ENCODE measurements at regions not wholly inside any gene's neighbourhood (a gene's known extent, or its start where the extent isn't known, plus 50 kb on each side); places are given as distances from the start of the nearest gene placed in this dataset.

GRCh38 chr6:137763436-137763835 is 103.6 kb upstream of the TNFAIP3 start:
- Mint-ChIP-seq H3K9me3 (peaks cover 8% of the 10 kb centered on the region), H3K27ac (no peak overlapping the region), H3K27me3 (no peaks in the 10 kb centered on the region), H3K4me3 (no peak overlapping the region), H3K36me3 (no peaks in the 10 kb centered on the region), H3K4me1 (ENCODE audit: unreplicated experiment) (peaks cover 5% of the 10 kb centered on the region)
- TF ChIP-seq CTCF (conservative IDR thresholded peaks at IDR 0.05): no peak
- no peak for DNase-seq (ENCODE audit: extremely low spot score, unreplicated experiment)

GRCh38 chr6:137763886-137764285 is 103.2 kb upstream of the TNFAIP3 start:
- Mint-ChIP-seq H3K9me3 (peaks cover 8% of the 10 kb centered on the region), H3K36me3 (no peaks in the 10 kb centered on the region), H3K4me1 (ENCODE audit: unreplicated experiment) (peaks cover 6% of the 10 kb centered on the region), H3K27ac (no peak overlapping the region), H3K27me3 (no peaks in the 10 kb centered on the region), H3K4me3 (no peak overlapping the region)
- no peak for DNase-seq (ENCODE audit: extremely low spot score, unreplicated experiment)
- TF ChIP-seq CTCF (conservative IDR thresholded peaks at IDR 0.05): peak; percentile 17

GRCh38 chr6:137764464-137764863 is 102.6 kb upstream of the TNFAIP3 start:
- Mint-ChIP-seq H3K9me3 (peaks cover 8% of the 10 kb centered on the region), H3K36me3 (no peaks in the 10 kb centered on the region), H3K4me3 (no peak overlapping the region), H3K27ac (no peak overlapping the region), H3K27me3 (no peaks in the 10 kb centered on the region), H3K4me1 (ENCODE audit: unreplicated experiment) (peaks cover 6% of the 10 kb centered on the region)
- no peak for DNase-seq (ENCODE audit: extremely low spot score, unreplicated experiment)
- TF ChIP-seq CTCF (conservative IDR thresholded peaks at IDR 0.05): no peak

- peaks cover 8% of the 10 kb centered on the region for H3K9me3 Mint-ChIP-seq
- no peak overlapping the region for H3K27ac Mint-ChIP-seq
- H3K27me3 Mint-ChIP-seq: no peaks in the 10 kb centered on the region
- H3K36me3 Mint-ChIP-seq: no peaks in the 10 kb centered on the region
- DNase-seq (ENCODE audit: extremely low spot score, unreplicated experiment): no peak
- H3K4me3 Mint-ChIP-seq: no peak overlapping the region
- TF ChIP-seq CTCF (conservative IDR thresholded peaks at IDR 0.05): no peak
- H3K4me1 Mint-ChIP-seq (ENCODE audit: unreplicated experiment): peaks cover 6% of the 10 kb centered on the region
These were observed 102.0 kb upstream of the TNFAIP3 start for GRCh38 chr6:137765059-137765458.

- no peak overlapping the region for H3K4me3 Mint-ChIP-seq
- H3K27me3 Mint-ChIP-seq: no peaks in the 10 kb centered on the region
- no peaks in the 10 kb centered on the region for H3K36me3 Mint-ChIP-seq
- peaks cover 6% of the 10 kb centered on the region for H3K4me1 Mint-ChIP-seq (ENCODE audit: unreplicated experiment)
- DNase-seq (ENCODE audit: extremely low spot score, unreplicated experiment): no peak
- H3K27ac Mint-ChIP-seq: no peak overlapping the region
- H3K9me3 Mint-ChIP-seq: peaks cover 8% of the 10 kb centered on the region
- TF ChIP-seq CTCF (conservative IDR thresholded peaks at IDR 0.05): no peak
These were observed 100.3 kb upstream of the TNFAIP3 start for GRCh38 chr6:137766596-137767370.

Measured in type B pancreatic cell (in vitro differentiated cells).